Peyer's patch (tissue), 4 donors: ENCODE measurements at regions not wholly inside any gene's neighbourhood (a gene's known extent, or its start where the extent isn't known, plus 50 kb on each side); places are given as distances from the start of the nearest gene placed in this dataset.

Experiments used
- CTCF ChIP-seq, 6 experiments: fragments of 450-650 bp in 4 of 6; fragments of 200-600 bp in 2 of 6; sonication (generic) in 1 of 6; IDR thresholded peaks; one replicate each; pipeline ENCODE4 v1.5.1; 2017 to 2019; ENCODE audit warnings: antibody characterized with exemption in 6 of 6, mild to moderate bottlenecking in 3 of 6, moderate library complexity in 1 of 6
- POLR2A ChIP-seq, 2 donors: fragments of 450-650 bp; IDR thresholded peaks; one replicate each; pipeline ENCODE4 v1.5.1; 2017; ENCODE audit warnings: antibody characterized with exemption in 2 of 2, mild to moderate bottlenecking in 2 of 2, moderate library complexity in 2 of 2

DNA sequence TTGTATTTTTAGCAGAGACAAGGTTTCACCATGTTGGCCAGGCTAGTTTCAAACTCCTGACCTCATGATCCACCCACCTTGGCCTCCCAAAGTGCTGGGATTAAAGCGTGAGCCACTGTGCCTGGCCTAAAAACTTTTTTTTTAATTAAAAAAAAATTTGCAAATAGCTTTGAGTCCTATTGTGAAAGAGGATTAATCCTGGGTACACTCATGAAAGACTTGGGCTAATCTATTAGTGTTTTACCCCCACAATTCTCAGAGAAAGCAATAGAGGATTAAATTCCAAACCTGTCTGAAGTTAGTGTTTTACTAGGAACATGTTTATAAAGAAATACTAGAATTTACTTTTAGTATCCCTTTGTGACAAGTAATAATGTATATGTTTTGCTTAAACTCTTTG is 76.9 kb upstream of the ITGB1 start:
- TF ChIP-seq CTCF (IDR thresholded peaks at IDR 0.05) (no peak), POLR2A (IDR thresholded peaks at IDR 0.05) (no peak)
